ENCODE measurements at regions not wholly inside any gene's neighbourhood (a gene's known extent, or its start where the extent isn't known, plus 50 kb on each side); places are given as distances from the start of the nearest gene placed in this dataset.

DNA sequence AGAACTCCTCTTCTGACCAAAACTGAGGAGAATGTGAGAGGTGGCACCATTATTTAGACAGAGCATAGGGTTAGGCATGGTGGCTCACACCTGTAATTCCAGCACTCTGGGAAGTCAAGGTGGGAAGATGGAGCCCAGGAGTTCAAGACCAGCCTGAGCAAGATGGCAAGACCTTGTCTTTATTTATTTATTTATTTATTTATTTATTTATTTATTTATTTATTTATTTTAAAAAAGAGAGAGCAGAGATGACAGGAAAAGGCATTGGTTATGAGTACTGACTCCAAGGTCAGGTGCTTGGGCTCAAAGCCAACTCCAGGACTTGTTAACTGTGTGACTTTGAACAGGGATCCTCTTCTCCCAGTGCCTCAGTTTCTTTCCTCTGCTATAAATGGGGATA, 217.7 kb downstream of the MEX3B start:
- Histone ChIP-seq H3K27ac (ENCODE audit: low read depth in 2 of 2, low read length in 1 of 2) (no peak overlapping the region), H3K9ac (no peak overlapping the region), H3K4me2 (no peak overlapping the region), H3K79me2 (ENCODE audit: insufficient read depth) (no peaks in the 10 kb centered on the region), H2AFZ (ENCODE audit: low read depth) (no peak overlapping the region), H3F3A (replicated peaks; ENCODE audit: insufficient read depth) (no peaks in the 10 kb centered on the region), H4K20me1 (ENCODE audit: insufficient read depth) (no peaks in the 10 kb centered on the region), H3K9me2 (no peaks in the 10 kb centered on the region), H3K9me3 (no peaks in the 10 kb centered on the region), H3K4me3 (ENCODE audit: low read depth in 2 of 2, low read length in 1 of 2) (no peak overlapping the region), H3K36me3 (replicated peaks in 1 of 2; ENCODE audit: control insufficient read depth in 1 of 2, insufficient read depth in 2 of 2, low read length in 1 of 2) (no peaks in the 10 kb centered on the region), H3K4me1 (ENCODE audit: control insufficient read depth in 1 of 2, insufficient read depth in 2 of 2, low read depth in 1 of 2, low read length in 1 of 2) (no peaks in the 10 kb centered on the region), H3K27me3 (ENCODE audit: insufficient read depth) (no peaks in the 10 kb centered on the region)
- TF ChIP-seq CHD2 (IDR thresholded peaks at IDR 0.05; ENCODE audit: low read length, partially characterized antibody) = no peak
- TF ChIP-seq MEF2A (IDR thresholded peaks at IDR 0.05; ENCODE audit: borderline replicate concordance, low read depth) = no peak
- no peak for TF ChIP-seq SMC3 (IDR thresholded peaks at IDR 0.05; ENCODE audit: low read depth, low read length)
- TF ChIP-seq, protein P1, sequence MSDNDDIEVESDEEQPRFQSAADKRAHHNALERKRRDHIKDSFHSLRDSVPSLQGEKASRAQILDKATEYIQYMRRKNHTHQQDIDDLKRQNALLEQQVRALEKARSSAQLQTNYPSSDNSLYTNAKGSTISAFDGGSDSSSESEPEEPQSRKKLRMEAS (IDR thresholded peaks at IDR 0.05; ENCODE audit: low read depth) = no peak
- no peak for TF ChIP-seq NRF1 (IDR thresholded peaks at IDR 0.05; ENCODE audit: low read depth, low read length)
- no peak for TF ChIP-seq ELF1 (IDR thresholded peaks at IDR 0.05)
- TF ChIP-seq, protein P2, sequence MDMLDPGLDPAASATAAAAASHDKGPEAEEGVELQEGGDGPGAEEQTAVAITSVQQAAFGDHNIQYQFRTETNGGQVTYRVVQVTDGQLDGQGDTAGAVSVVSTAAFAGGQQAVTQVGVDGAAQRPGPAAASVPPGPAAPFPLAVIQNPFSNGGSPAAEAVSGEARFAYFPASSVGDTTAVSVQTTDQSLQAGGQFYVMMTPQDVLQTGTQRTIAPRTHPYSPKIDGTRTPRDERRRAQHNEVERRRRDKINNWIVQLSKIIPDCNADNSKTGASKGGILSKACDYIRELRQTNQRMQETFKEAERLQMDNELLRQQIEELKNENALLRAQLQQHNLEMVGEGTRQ (IDR thresholded peaks at IDR 0.05; ENCODE audit: borderline replicate concordance, low read depth, low read length) = no peak
- no peak for TF ChIP-seq RCOR1 (IDR thresholded peaks at IDR 0.05; ENCODE audit: low read length)
- no peak for TF ChIP-seq MXI1 (IDR thresholded peaks at IDR 0.05; ENCODE audit: low read depth, low read length)
- TF ChIP-seq NFIC (IDR thresholded peaks at IDR 0.05; ENCODE audit: borderline replicate concordance) = no peak
- no peak for TF ChIP-seq TAF1 (IDR thresholded peaks at IDR 0.05; ENCODE audit: borderline replicate concordance, low read depth, low read length)
- TF ChIP-seq, protein P3, sequence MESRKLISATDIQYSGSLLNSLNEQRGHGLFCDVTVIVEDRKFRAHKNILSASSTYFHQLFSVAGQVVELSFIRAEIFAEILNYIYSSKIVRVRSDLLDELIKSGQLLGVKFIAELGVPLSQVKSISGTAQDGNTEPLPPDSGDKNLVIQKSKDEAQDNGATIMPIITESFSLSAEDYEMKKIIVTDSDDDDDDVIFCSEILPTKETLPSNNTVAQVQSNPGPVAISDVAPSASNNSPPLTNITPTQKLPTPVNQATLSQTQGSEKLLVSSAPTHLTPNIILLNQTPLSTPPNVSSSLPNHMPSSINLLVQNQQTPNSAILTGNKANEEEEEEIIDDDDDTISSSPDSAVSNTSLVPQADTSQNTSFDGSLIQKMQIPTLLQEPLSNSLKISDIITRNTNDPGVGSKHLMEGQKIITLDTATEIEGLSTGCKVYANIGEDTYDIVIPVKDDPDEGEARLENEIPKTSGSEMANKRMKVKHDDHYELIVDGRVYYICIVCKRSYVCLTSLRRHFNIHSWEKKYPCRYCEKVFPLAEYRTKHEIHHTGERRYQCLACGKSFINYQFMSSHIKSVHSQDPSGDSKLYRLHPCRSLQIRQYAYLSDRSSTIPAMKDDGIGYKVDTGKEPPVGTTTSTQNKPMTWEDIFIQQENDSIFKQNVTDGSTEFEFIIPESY (IDR thresholded peaks at IDR 0.05; ENCODE audit: borderline replicate concordance, low read depth) = no peak
- TF ChIP-seq, protein P4, sequence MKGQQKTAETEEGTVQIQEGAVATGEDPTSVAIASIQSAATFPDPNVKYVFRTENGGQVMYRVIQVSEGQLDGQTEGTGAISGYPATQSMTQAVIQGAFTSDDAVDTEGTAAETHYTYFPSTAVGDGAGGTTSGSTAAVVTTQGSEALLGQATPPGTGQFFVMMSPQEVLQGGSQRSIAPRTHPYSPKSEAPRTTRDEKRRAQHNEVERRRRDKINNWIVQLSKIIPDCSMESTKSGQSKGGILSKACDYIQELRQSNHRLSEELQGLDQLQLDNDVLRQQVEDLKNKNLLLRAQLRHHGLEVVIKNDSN (IDR thresholded peaks at IDR 0.05; ENCODE audit: borderline replicate concordance, low read depth) = no peak
- TF ChIP-seq RFX5 (IDR thresholded peaks at IDR 0.05; ENCODE audit: low read length) = no peak
- no peak for DNase-seq
- CTCF ChIA-PET = no interaction called here
- POLR2A ChIA-PET = no interaction called here

DNA sequence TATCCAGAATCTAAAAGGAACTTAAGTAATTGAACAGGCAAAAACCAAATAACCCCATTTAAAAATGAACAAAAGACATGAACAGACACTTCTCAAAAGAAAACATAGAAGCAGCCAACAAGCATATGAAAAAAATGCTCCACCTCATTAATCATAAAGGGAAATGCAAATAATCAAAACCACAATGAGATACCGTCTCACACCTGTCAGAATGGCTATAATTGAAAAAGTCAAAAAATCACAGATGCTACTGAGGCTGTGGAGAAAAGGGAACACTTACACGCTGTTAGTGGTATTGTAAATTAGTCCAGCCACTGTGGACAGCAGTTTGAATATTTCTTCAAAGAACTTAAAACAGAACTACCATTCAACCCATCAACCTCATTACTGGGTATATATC, 220.7 kb downstream of the MEX3B start:
- Histone ChIP-seq H3K9me2 (no peaks in the 10 kb centered on the region), H3F3A (replicated peaks; ENCODE audit: insufficient read depth) (no peaks in the 10 kb centered on the region), H3K9me3 (no peaks in the 10 kb centered on the region), H3K4me1 (ENCODE audit: control insufficient read depth in 1 of 2, insufficient read depth in 2 of 2, low read depth in 1 of 2, low read length in 1 of 2) (no peaks in the 10 kb centered on the region), H3K36me3 (replicated peaks in 1 of 2; ENCODE audit: control insufficient read depth in 1 of 2, insufficient read depth in 2 of 2, low read length in 1 of 2) (no peaks in the 10 kb centered on the region), H3K27ac (ENCODE audit: low read depth in 2 of 2, low read length in 1 of 2) (no peak overlapping the region), H3K27me3 (ENCODE audit: insufficient read depth) (no peaks in the 10 kb centered on the region), H3K4me3 (ENCODE audit: low read depth in 2 of 2, low read length in 1 of 2) (no peak overlapping the region), H3K4me2 (no peak overlapping the region), H2AFZ (ENCODE audit: low read depth) (no peak overlapping the region), H3K79me2 (ENCODE audit: insufficient read depth) (no peaks in the 10 kb centered on the region), H4K20me1 (ENCODE audit: insufficient read depth) (no peaks in the 10 kb centered on the region), H3K9ac (no peak overlapping the region)
- no peak for DNase-seq
- ChIA-PET CTCF (no interaction called here), POLR2A (no interaction called here)
- 57% methylated on average over 2 of the region's 2 CpGs for WGBS (ENCODE audit: low lambda C conversion rate)
- TF ChIP-seq, protein P5, sequence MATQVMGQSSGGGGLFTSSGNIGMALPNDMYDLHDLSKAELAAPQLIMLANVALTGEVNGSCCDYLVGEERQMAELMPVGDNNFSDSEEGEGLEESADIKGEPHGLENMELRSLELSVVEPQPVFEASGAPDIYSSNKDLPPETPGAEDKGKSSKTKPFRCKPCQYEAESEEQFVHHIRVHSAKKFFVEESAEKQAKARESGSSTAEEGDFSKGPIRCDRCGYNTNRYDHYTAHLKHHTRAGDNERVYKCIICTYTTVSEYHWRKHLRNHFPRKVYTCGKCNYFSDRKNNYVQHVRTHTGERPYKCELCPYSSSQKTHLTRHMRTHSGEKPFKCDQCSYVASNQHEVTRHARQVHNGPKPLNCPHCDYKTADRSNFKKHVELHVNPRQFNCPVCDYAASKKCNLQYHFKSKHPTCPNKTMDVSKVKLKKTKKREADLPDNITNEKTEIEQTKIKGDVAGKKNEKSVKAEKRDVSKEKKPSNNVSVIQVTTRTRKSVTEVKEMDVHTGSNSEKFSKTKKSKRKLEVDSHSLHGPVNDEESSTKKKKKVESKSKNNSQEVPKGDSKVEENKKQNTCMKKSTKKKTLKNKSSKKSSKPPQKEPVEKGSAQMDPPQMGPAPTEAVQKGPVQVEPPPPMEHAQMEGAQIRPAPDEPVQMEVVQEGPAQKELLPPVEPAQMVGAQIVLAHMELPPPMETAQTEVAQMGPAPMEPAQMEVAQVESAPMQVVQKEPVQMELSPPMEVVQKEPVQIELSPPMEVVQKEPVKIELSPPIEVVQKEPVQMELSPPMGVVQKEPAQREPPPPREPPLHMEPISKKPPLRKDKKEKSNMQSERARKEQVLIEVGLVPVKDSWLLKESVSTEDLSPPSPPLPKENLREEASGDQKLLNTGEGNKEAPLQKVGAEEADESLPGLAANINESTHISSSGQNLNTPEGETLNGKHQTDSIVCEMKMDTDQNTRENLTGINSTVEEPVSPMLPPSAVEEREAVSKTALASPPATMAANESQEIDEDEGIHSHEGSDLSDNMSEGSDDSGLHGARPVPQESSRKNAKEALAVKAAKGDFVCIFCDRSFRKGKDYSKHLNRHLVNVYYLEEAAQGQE (IDR thresholded peaks at IDR 0.05; ENCODE audit: low read depth, low read length) = no peak
- TF ChIP-seq MEF2A (IDR thresholded peaks at IDR 0.05; ENCODE audit: borderline replicate concordance, low read depth) (no peak), EP300 (IDR thresholded peaks at IDR 0.05; ENCODE audit: borderline replicate concordance in 1 of 2, low read depth in 1 of 2, low read length in 1 of 2) (no peak), RFX5 (IDR thresholded peaks at IDR 0.05; ENCODE audit: low read length) (no peak), POLR2AphosphoS5 (IDR thresholded peaks at IDR 0.05; ENCODE audit: low read depth, low read length) (no peak), RCOR1 (IDR thresholded peaks at IDR 0.05; ENCODE audit: low read length) (no peak), GATA2 (CRISPR knock-in tag; IDR thresholded peaks at IDR 0.05) (no peak), TAF1 (IDR thresholded peaks at IDR 0.05; ENCODE audit: borderline replicate concordance, low read depth, low read length) (no peak), TEAD4 (IDR thresholded peaks at IDR 0.05; ENCODE audit: borderline replicate concordance, insufficient read depth) (no peak), TCF12 (IDR thresholded peaks at IDR 0.05) (no peak), RAD21 (IDR thresholded peaks at IDR 0.05; ENCODE audit: low read length) (no peak), GABPA (IDR thresholded peaks at IDR 0.05; ENCODE audit: low read depth) (no peak), MXI1 (IDR thresholded peaks at IDR 0.05; ENCODE audit: low read depth, low read length) (no peak), RXRA (IDR thresholded peaks at IDR 0.05; ENCODE audit: borderline replicate concordance, low read depth) (no peak)
